H1 (cell line): ENCODE measurements at regions not wholly inside any gene's neighbourhood (a gene's known extent, or its start where the extent isn't known, plus 50 kb on each side); places are given as distances from the start of the nearest gene placed in this dataset.

Experiments
- CTCF ChIA-PET: fragments of 300-600 bp; sonication (Branson Sonifier 250); formaldehyde crosslinking; loops from one replicate; lab custom pipeline; 2021; ENCODE audit not compliant: partially characterized antibody; lab: Charles Lee
- POLR2A ChIA-PET: fragments of 300-600 bp; sonication (Branson Sonifier 250); formaldehyde crosslinking; loops from one replicate; lab custom pipeline; 2021; ENCODE audit warnings: inconsistent platforms; ENCODE audit not compliant: partially characterized antibody; lab: Charles Lee
- DNase-seq, 2 experiments: peaks; one replicate each; pipeline versions ENCODE4 v3.0.0 to v3.0.0-alpha.2; 2010 to 2022; ENCODE audit warnings: low spot score in 2 of 2, low read depth in 1 of 2, mixed read lengths in 1 of 2
- FAIRE-seq: peaks from 2 replicates; lab custom pipeline; 2011; peaks lifted over from hg19 to GRCh38; lab: Jason Lieb, UNC
- H2AFZ ChIP-seq: 2 replicates; pipeline ENCODE4 v1.8.1; 2012; ENCODE audit warnings: low read length, inconsistent platforms
- H2AK5ac ChIP-seq: 2 replicates; pipeline ENCODE4 v1.6.1; 2013; ENCODE audit warnings: low read depth, low read length
- H2BK120ac ChIP-seq: replicated peaks from 2 replicates; pipeline ENCODE3; 2013; ENCODE audit warnings: low read depth, low read length, inconsistent platforms
- H2BK12ac ChIP-seq: 2 replicates; pipeline ENCODE4 v1.6.1; 2013; ENCODE audit warnings: low read depth, low read length
- H2BK15ac ChIP-seq: 2 replicates; pipeline ENCODE4 v1.6.1; 2013; ENCODE audit warnings: low read length
- H2BK20ac ChIP-seq: 2 replicates; pipeline ENCODE4 v1.6.1; 2013; ENCODE audit warnings: low read length
- H2BK5ac ChIP-seq: 2 replicates; pipeline ENCODE4 v1.6.1; 2013; ENCODE audit warnings: low read depth, low read length
- H3K14ac ChIP-seq: 2 replicates; pipeline ENCODE4 v1.6.1; 2013; ENCODE audit warnings: inconsistent platforms; ENCODE audit not compliant: insufficient read length
- H3K18ac ChIP-seq: 2 replicates; pipeline ENCODE4 v1.6.1; 2013; ENCODE audit warnings: low read length; ENCODE audit errors: extremely low read depth
- H3K23ac ChIP-seq: 2 replicates; pipeline ENCODE4 v1.6.1; 2013; ENCODE audit warnings: inconsistent platforms; ENCODE audit not compliant: insufficient read length
- H3K23me2 ChIP-seq: 2 replicates; pipeline ENCODE4 v1.6.1; 2013; ENCODE audit warnings: low read depth, low read length
- H3K27ac ChIP-seq: 2 replicates; pipeline ENCODE4 v1.6.1; 2011; ENCODE audit warnings: low read depth, low read length, inconsistent platforms
- H3K27me3 ChIP-seq, 4 experiments: replicated peaks in 1 of 4; 1 replicate in 1 of 4; 2 replicates in 3 of 4; pipeline versions ENCODE4 v1.6.1 to v1.8.1; 2011 to 2013; ENCODE audit warnings: low read length in 3 of 4, mild to moderate bottlenecking in 3 of 4, inconsistent platforms in 2 of 4, mixed read lengths in 2 of 4, moderate library complexity in 1 of 4; ENCODE audit not compliant: control insufficient read depth in 3 of 4, insufficient read depth in 3 of 4; ENCODE audit errors: extremely low read depth in 1 of 4
- H3K36me3 ChIP-seq, 4 experiments: 2 replicates each; pipeline versions ENCODE4 v1.6.1 to v1.8.1; 2011 to 2013; ENCODE audit warnings: mild to moderate bottlenecking in 4 of 4, low read length in 3 of 4, moderate library complexity in 2 of 4, control low read depth in 1 of 4, inconsistent platforms in 1 of 4; ENCODE audit not compliant: insufficient read depth in 4 of 4, control insufficient read depth in 2 of 4
- H3K4ac ChIP-seq: replicated peaks from 2 replicates; pipeline ENCODE3; 2013; ENCODE audit warnings: low read length, low read depth, mixed read lengths, inconsistent platforms; ENCODE audit not compliant: insufficient read length
- H3K4me1 ChIP-seq, 4 experiments: replicated peaks in 1 of 4; 1 replicate in 1 of 4; 2 replicates in 3 of 4; pipeline versions ENCODE4 v1.6.1 to v1.8.1; 2011 to 2013; ENCODE audit warnings: low read length in 3 of 4, inconsistent platforms in 2 of 4, mixed read lengths in 1 of 4; ENCODE audit not compliant: insufficient read depth in 4 of 4, control insufficient read depth in 3 of 4
- H3K4me2 ChIP-seq, 2 experiments: 2 replicates each; pipeline versions ENCODE4 v1.6.1 to v1.8.1; 2011 to 2013; ENCODE audit warnings: low read depth in 2 of 2, low read length in 2 of 2, control low read depth in 1 of 2, inconsistent platforms in 1 of 2, mild to moderate bottlenecking in 1 of 2; ENCODE audit not compliant: insufficient read depth in 1 of 2
- H3K4me3 ChIP-seq, 4 experiments: fragments of 200-600, 300-600 bp in 1 of 4; sonication (generic), shearing (Covaris generic), sonication (Bioruptor Twin) in 1 of 4; 2 replicates each; pipeline versions ENCODE4 v1.5.1 to v1.8.1; 2011 to 2016; ENCODE audit warnings: low read length in 4 of 4, low read depth in 3 of 4, control low read depth in 2 of 4, inconsistent platforms in 2 of 4, mild to moderate bottlenecking in 2 of 4, mixed read lengths in 1 of 4, moderate library complexity in 1 of 4; ENCODE audit not compliant: insufficient read depth in 2 of 4; ENCODE audit errors: extremely low read depth in 1 of 4
- H3K56ac ChIP-seq: replicated peaks from 2 replicates; pipeline ENCODE3; 2013; ENCODE audit warnings: low read depth, mild to moderate bottlenecking, mixed read lengths, low read length, inconsistent platforms; ENCODE audit not compliant: insufficient read length
- H3K79me1 ChIP-seq: 2 replicates; pipeline ENCODE4 v1.6.1; 2013; ENCODE audit warnings: low read depth, low read length, control low read depth
- H3K79me2 ChIP-seq, 2 experiments: 2 replicates each; pipeline versions ENCODE4 v1.6.1 to v1.8.1; 2012 to 2013; ENCODE audit warnings: low read length in 2 of 2, mild to moderate bottlenecking in 2 of 2, inconsistent platforms in 1 of 2; ENCODE audit not compliant: insufficient read depth in 2 of 2, control insufficient read depth in 1 of 2
- H3K9ac ChIP-seq, 4 experiments: replicated peaks in 1 of 4; 1 replicate in 1 of 4; 2 replicates in 3 of 4; pipeline versions ENCODE4 v1.6.1 to v1.8.1; 2011 to 2013; ENCODE audit warnings: low read depth in 3 of 4, low read length in 3 of 4, control low read depth in 2 of 4, mild to moderate bottlenecking in 2 of 4, moderate library complexity in 2 of 4, inconsistent platforms in 1 of 4; ENCODE audit errors: extremely low read depth in 1 of 4
- H3K9me3 ChIP-seq, 2 experiments: 2 replicates each; pipeline versions ENCODE4 v1.6.1 to v1.8.1; 2012 to 2013; ENCODE audit warnings: mild to moderate bottlenecking in 2 of 2, moderate library complexity in 2 of 2, control low read depth in 1 of 2, inconsistent platforms in 1 of 2, low read depth in 1 of 2, low read length in 1 of 2, mixed read lengths in 1 of 2; ENCODE audit not compliant: insufficient read depth in 2 of 2
- H4K20me1 ChIP-seq, 2 experiments: replicated peaks in 1 of 2; 2 replicates each; pipeline versions ENCODE3 to v1.8.1; 2011 to 2013; ENCODE audit warnings: inconsistent platforms in 2 of 2, low read length in 2 of 2, mild to moderate bottlenecking in 1 of 2; ENCODE audit not compliant: insufficient read depth in 2 of 2, control insufficient read depth in 1 of 2
- H4K5ac ChIP-seq: 2 replicates; pipeline ENCODE4 v1.6.1; 2013; ENCODE audit warnings: low read length, low read depth, mixed read lengths, inconsistent platforms; ENCODE audit not compliant: insufficient read length
- H4K8ac ChIP-seq: 2 replicates; pipeline ENCODE4 v1.8.0; 2013; ENCODE audit warnings: mild to moderate bottlenecking, moderate library complexity, low read length, inconsistent platforms; ENCODE audit not compliant: insufficient read depth; ENCODE audit errors: extremely low read depth
- H4K91ac ChIP-seq: replicated peaks from 2 replicates; pipeline ENCODE3; 2013; ENCODE audit warnings: low read length, mixed read lengths, inconsistent platforms; ENCODE audit not compliant: insufficient read length
- CHD2 ChIP-seq: IDR thresholded peaks from 2 replicates; pipeline ENCODE4 v1.6.1; 2012; ENCODE audit warnings: low read length, improper control_type of control experiment
- WGBS, 2 experiments: shearing (Covaris generic) in 1 of 2; methylation state at CpG; one replicate each; pipeline versions ENCODE4 v1.1.6 to v1.1.7; 2013 to 2015; ENCODE audit warnings: low lambda C conversion rate in 2 of 2, mixed read lengths in 2 of 2, inconsistent platforms in 1 of 2, low coverage in 1 of 2, missing lambda C conversion rate in 1 of 2; ENCODE audit not compliant: insufficient replicate concordance in 2 of 2, insufficient coverage in 1 of 2, insufficient read length in 1 of 2; ENCODE audit errors: extremely low coverage in 1 of 2, missing lambda C conversion rate in 1 of 2; 5-methylcytosine and 5-hydroxymethylcytosine counted together

GRCh38 chr1:216924732-216925131 is 201.5 kb upstream of the ESRRG start:
- TF ChIP-seq CHD2 = no peak
- Histone ChIP-seq H3K27ac (no peak overlapping the region), H3K14ac (no peak overlapping the region), H3K9me3 (no peaks in the 10 kb centered on the region), H3K18ac (no peak overlapping the region), H3K56ac (no peak overlapping the region), H4K8ac (no peak overlapping the region), H2BK120ac (no peak overlapping the region), H2BK12ac (no peak overlapping the region), H2AFZ (no peak overlapping the region), H3K4me2 (no peak overlapping the region), H3K27me3 (no peaks in the 10 kb centered on the region), H4K5ac (no peak overlapping the region), H2BK15ac (no peak overlapping the region), H4K91ac (no peak overlapping the region), H3K4ac (no peak overlapping the region), H3K4me1 (peaks cover 0 to 9% (median 0%) of the 10 kb centered on the region in 4 experiments; a peak in 2 of 7 replicates), H3K9ac (no peak overlapping the region), H3K23me2 (no peaks in the 10 kb centered on the region; the same call in 1 of the 2 replicates), H2BK20ac (no peak overlapping the region), H3K23ac (no peak overlapping the region), H3K79me1 (no peaks in the 10 kb centered on the region), H4K20me1 (no peaks in the 10 kb centered on the region), H3K36me3 (no peaks in the 10 kb centered on the region), H3K79me2 (no peaks in the 10 kb centered on the region), H2AK5ac (no peak overlapping the region), H3K4me3 (no peak overlapping the region), H2BK5ac (no peak overlapping the region)
- CTCF ChIA-PET = no interaction called here
- POLR2A ChIA-PET = no interaction called here
- DNase-seq (no peak), FAIRE-seq (no peak)
- WGBS, 2 experiments = 90% methylated on average over 4 of the region's 4 CpGs; no CpG with 5 or more reads in 1 of the 2 experiments
